HEK293 (cell line): ENCODE measurements at regions not wholly inside any gene's neighbourhood (a gene's known extent, or its start where the extent isn't known, plus 50 kb on each side); places are given as distances from the start of the nearest gene placed in this dataset.

Experiments used
- CTCF ChIA-PET: fragments of 350-600 bp; formaldehyde crosslinking; extraction: SDS; loops from one replicate; lab custom pipeline; 2021; ENCODE audit warnings: antibody characterized with exemption; lab: Yijun Ruan, JAX
- POLR2A ChIA-PET: fragments of 300-600 bp; formaldehyde crosslinking; extraction: SDS; loops from one replicate; lab custom pipeline; 2020; ENCODE audit warnings: antibody characterized with exemption, inconsistent platforms; lab: Yijun Ruan, JAX
- H3K27ac ChIP-seq: fragments of 200-500 bp; sonication (Bioruptor generic); 2 replicates; pipeline ENCODE4 v1.5.1; 2014; ENCODE audit warnings: low read depth, low read length, control low read depth, inconsistent platforms; ENCODE audit errors: extremely low read depth
- H3K36me3 ChIP-seq, 2 experiments: fragments of 200-500 bp in 1 of 2; sonication (Bioruptor generic) in 1 of 2; 1 replicate in 1 of 2; 2 replicates in 1 of 2; pipeline ENCODE4 v1.5.1; 2014 to 2017; ENCODE audit warnings: inconsistent platforms in 2 of 2, low read length in 2 of 2; ENCODE audit not compliant: control insufficient read depth in 2 of 2, insufficient read depth in 1 of 2
- H3K4me1 ChIP-seq: fragments of 200-500 bp; sonication (Bioruptor generic); 2 replicates; pipeline ENCODE4 v1.5.1; 2014; ENCODE audit warnings: mild to moderate bottlenecking, low read length, inconsistent platforms; ENCODE audit not compliant: control insufficient read depth, insufficient read depth
- H3K4me3 ChIP-seq: 2 replicates; pipeline ENCODE4 v1.5.1; 2011; ENCODE audit warnings: low read depth, mild to moderate bottlenecking, control low read depth, low read length, moderate library complexity
- H3K9me3 ChIP-seq: fragments of 200-500 bp; sonication (Bioruptor generic); 2 replicates; pipeline ENCODE4 v1.5.1; 2014; ENCODE audit warnings: low read depth, low read length, inconsistent platforms; ENCODE audit not compliant: control insufficient read depth, insufficient read depth
- ATF2 ChIP-seq: fragments of 450-650 bp; formaldehyde crosslinking; IDR thresholded peaks from 2 replicates; pipeline ENCODE4 v1.5.1; 2016; ENCODE audit warnings: missing biosample characterization, missing genetic modification characterization, low read depth
- HOXC10 ChIP-seq: sonication (generic); formaldehyde crosslinking; IDR thresholded peaks from 2 replicates; pipeline ENCODE4 v1.8.1; 2023; ENCODE audit warnings: mild to moderate bottlenecking, missing genetic modification reagents
- SETDB1 ChIP-seq: IDR thresholded peaks from one replicate; pipeline ENCODE4 v1.6.1; 2017; ENCODE audit warnings: mild to moderate bottlenecking, low read length, moderate library complexity, mixed read lengths; ENCODE audit not compliant: insufficient read length
- WT1 ChIP-seq: fragments of 450-650 bp; formaldehyde crosslinking; IDR thresholded peaks from 2 replicates; pipeline ENCODE4 v1.5.1; 2016; ENCODE audit warnings: missing biosample characterization, missing genetic modification characterization
- ZBTB6 ChIP-seq: fragments of 450-650 bp; formaldehyde crosslinking; IDR thresholded peaks from 2 replicates; pipeline ENCODE4 v1.5.1; 2017; ENCODE audit warnings: missing biosample characterization, missing genetic modification characterization
- ZNF112 ChIP-seq: fragments of 450-650 bp; formaldehyde crosslinking; IDR thresholded peaks from 2 replicates; pipeline ENCODE4 v1.5.0; 2017; ENCODE audit warnings: missing biosample characterization, missing genetic modification characterization
- ZNF132 ChIP-seq: fragments of 450-650 bp; formaldehyde crosslinking; IDR thresholded peaks from 2 replicates; pipeline ENCODE4 v1.5.1; 2017; ENCODE audit warnings: missing biosample characterization, missing genetic modification characterization, borderline replicate concordance
- ZNF23 ChIP-seq: fragments of 450-650 bp; formaldehyde crosslinking; IDR thresholded peaks from 2 replicates; pipeline ENCODE4 v1.5.1; 2016; ENCODE audit warnings: missing biosample characterization, missing genetic modification characterization, borderline replicate concordance
- ZNF280C ChIP-seq: fragments of 450-650 bp; formaldehyde crosslinking; IDR thresholded peaks from 2 replicates; pipeline ENCODE4 v1.5.1; 2016; ENCODE audit warnings: missing biosample characterization, missing genetic modification characterization
- ZNF302 ChIP-seq: fragments of 450-650 bp; formaldehyde crosslinking; IDR thresholded peaks from 2 replicates; pipeline ENCODE4 v1.5.1; 2016; ENCODE audit warnings: missing biosample characterization, missing genetic modification characterization, low read depth
- ZNF335 ChIP-seq: fragments of 450-650 bp; formaldehyde crosslinking; conservative IDR thresholded peaks from 2 replicates; pipeline ENCODE4 v1.5.1; 2016; ENCODE audit warnings: missing biosample characterization, missing genetic modification characterization
- ZNF354C ChIP-seq: fragments of 450-650 bp; formaldehyde crosslinking; IDR thresholded peaks from 2 replicates; pipeline ENCODE4 v1.5.1; 2016; ENCODE audit warnings: missing biosample characterization, missing genetic modification characterization, low read depth, borderline replicate concordance
- ZNF510 ChIP-seq: fragments of 450-650 bp; formaldehyde crosslinking; IDR thresholded peaks from 2 replicates; pipeline ENCODE4 v1.5.1; 2018; ENCODE audit warnings: mild to moderate bottlenecking, missing genetic modification characterization, missing biosample characterization; ENCODE audit not compliant: insufficient replicate concordance
- ZNF514 ChIP-seq: fragments of 450-650 bp; formaldehyde crosslinking; IDR thresholded peaks from 2 replicates; pipeline ENCODE4 v1.5.1; 2016; ENCODE audit warnings: missing biosample characterization, missing genetic modification characterization
- ZNF639 ChIP-seq: fragments of 450-650 bp; formaldehyde crosslinking; IDR thresholded peaks from 2 replicates; pipeline ENCODE4 v1.5.1; 2016; ENCODE audit warnings: missing biosample characterization, missing genetic modification characterization
- ZNF692 ChIP-seq: fragments of 450-650 bp; formaldehyde crosslinking; IDR thresholded peaks from 2 replicates; pipeline ENCODE4 v1.5.1; 2016; ENCODE audit warnings: missing biosample characterization, missing genetic modification characterization
- ZNF707 ChIP-seq: fragments of 450-650 bp; formaldehyde crosslinking; IDR thresholded peaks from 2 replicates; pipeline ENCODE4 v1.5.1; 2016; ENCODE audit warnings: missing biosample characterization, missing genetic modification characterization
- ZNF776 ChIP-seq: fragments of 450-650 bp; formaldehyde crosslinking; IDR thresholded peaks from 2 replicates; pipeline ENCODE4 v1.5.0; 2017; ENCODE audit warnings: missing biosample characterization, missing genetic modification characterization, borderline replicate concordance
- ZSCAN16 ChIP-seq: fragments of 450-650 bp; formaldehyde crosslinking; IDR thresholded peaks from 2 replicates; pipeline ENCODE4 v1.5.1; 2016; ENCODE audit warnings: missing biosample characterization, missing genetic modification characterization
- ZSCAN5A ChIP-seq: fragments of 450-650 bp; formaldehyde crosslinking; IDR thresholded peaks from 2 replicates; pipeline ENCODE4 v1.5.1; 2016; ENCODE audit warnings: missing biosample characterization, missing genetic modification characterization

GRCh38 chr20:52086878-52087277, 104.7 kb downstream of the ZFP64 start:
- Histone ChIP-seq H3K4me3 (no peak overlapping the region), H3K36me3 (peaks cover 30 to 87% of the 10 kb centered on the region in 2 experiments), H3K27ac (no peak overlapping the region), H3K4me1 (no peaks in the 10 kb centered on the region), H3K9me3 (no peaks in the 10 kb centered on the region)
- ChIA-PET CTCF (interaction anchor here (0.7 kb wide), 1 partner anchor 446 kb away, joined by 3 read pairs; no protein-coding TSS in a partner anchor), POLR2A (no interaction called here)
- TF ChIP-seq SETDB1: peak; percentile 60
- TF ChIP-seq ZNF280C (tag by site-specific recombination): no peak
- no peak for TF ChIP-seq WT1
- no peak for TF ChIP-seq ZNF112 (tag by site-specific recombination)
- TF ChIP-seq ZNF514 (tag by site-specific recombination): no peak
- no peak for TF ChIP-seq HOXC10 (CRISPR knock-in tag)
- TF ChIP-seq ZNF302 (tag by site-specific recombination): no peak
- no peak for TF ChIP-seq ZNF707

- Histone ChIP-seq H3K4me3 (no peak overlapping the region), H3K36me3 (peaks cover 23 to 95% of the 10 kb centered on the region in 2 experiments), H3K9me3 (no peaks in the 10 kb centered on the region), H3K4me1 (no peaks in the 10 kb centered on the region), H3K27ac (no peak overlapping the region)
- POLR2A ChIA-PET: no interaction called here
- CTCF ChIA-PET: interaction anchor here (0.6 to 1.7 kb wide), 8 partner anchors 19 to 446 kb away, joined by 3 to 4 read pairs (median 4); no protein-coding TSS in a partner anchor
- TF ChIP-seq ZSCAN5A (tag by site-specific recombination) (no peak), ZNF776 (no peak), ZNF639 (no peak), ZNF510 (tag by site-specific recombination) (no peak), ZNF23 (tag by site-specific recombination) (no peak), ZSCAN16 (tag by site-specific recombination) (no peak), ZNF335 (tag by site-specific recombination) (no peak), ZNF692 (tag by site-specific recombination) (no peak), ZNF132 (tag by site-specific recombination) (no peak), ATF2 (no peak), ZNF354C (no peak), ZBTB6 (tag by site-specific recombination) (no peak)
- TF ChIP-seq, all 188 proteins: peak for 0
Measured at GRCh38 chr20:52084727-52085126, 106.9 kb downstream of the ZFP64 start.
